HG03045 (cell line): ENCODE measurements at regions not wholly inside any gene's neighbourhood (a gene's known extent, or its start where the extent isn't known, plus 50 kb on each side); places are given as distances from the start of the nearest gene placed in this dataset.
"Not testable (repeated sequence)": the region's sequence is repeated elsewhere in the genome, so short reads cannot be mapped to it uniquely, and the experiment has no call there.

Experiments
- ATAC-seq: cut with Tn5 transposase; IDR thresholded peaks from one replicate; pipeline ENCODE4 v1.9.1; 2021; ENCODE audit warnings: mild to moderate bottlenecking, moderate library complexity; ENCODE audit not compliant: unreplicated experiment

DNA sequence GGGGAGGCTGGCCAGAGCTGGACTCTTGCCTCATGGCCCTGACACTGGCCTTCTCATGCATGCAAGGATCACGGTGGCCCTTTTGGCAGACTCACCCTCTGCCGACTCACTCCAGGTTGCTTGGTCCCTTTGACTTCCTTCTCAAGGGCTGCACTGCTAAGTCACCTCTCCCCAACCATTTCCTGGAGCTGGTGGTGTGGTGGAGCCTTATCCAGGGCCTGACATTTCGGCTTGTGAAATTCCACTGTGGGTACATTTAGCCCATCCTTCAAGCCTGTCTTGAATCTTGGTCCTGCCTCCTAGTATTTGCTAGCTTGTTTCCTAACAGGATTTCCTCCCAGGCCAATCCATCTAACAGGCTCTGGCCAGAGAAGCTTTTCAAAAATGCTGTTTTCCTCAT, 52.6 kb upstream of the JUN start:
- ATAC-seq = no peak

DNA sequence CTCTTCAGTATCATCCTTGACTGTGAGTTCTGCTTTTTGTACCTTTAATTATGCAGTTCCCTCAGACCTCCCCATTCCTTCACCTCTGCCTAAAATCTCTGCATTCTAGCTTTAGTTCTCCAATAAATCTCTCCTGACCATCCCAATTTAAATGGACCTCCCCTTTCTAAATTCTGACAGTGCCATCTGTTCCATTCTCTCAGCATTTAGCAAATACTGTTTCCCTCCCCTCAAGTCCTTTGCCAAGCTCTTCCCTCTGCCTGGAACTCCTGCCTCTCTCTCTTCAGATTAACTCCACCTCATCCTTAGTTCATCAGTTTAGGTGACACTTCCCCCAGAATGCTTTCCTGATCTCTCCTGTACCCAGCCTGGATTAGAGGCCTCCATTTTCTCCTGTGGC, 54.0 kb upstream of the JUN start:
- no peak for ATAC-seq

- ATAC-seq = no peak
Observed at GRCh38 chr1:58839147-58839795, 55.4 kb upstream of the JUN start.

- no peak for ATAC-seq
Observed at GRCh38 chr1:58839846-58840835, 56.3 kb upstream of the JUN start.

- no peak for ATAC-seq
Observed at GRCh38 chr1:58841455-58841854, 57.6 kb upstream of the JUN start.

- ATAC-seq = no peak
Observed at GRCh38 chr1:58842941-58843340, 59.1 kb upstream of the JUN start.

- no peak for ATAC-seq
Observed at GRCh38 chr1:58844176-58844575, 60.3 kb upstream of the JUN start.

- ATAC-seq = no peak
Observed at GRCh38 chr1:58845942-58846341, 62.1 kb upstream of the JUN start.

GRCh38 chr1:58848818-58849411, 65.1 kb upstream of the JUN start:
- ATAC-seq = no peak

GRCh38 chr1:58849551-58849950, 65.7 kb upstream of the JUN start:
- ATAC-seq = no peak

DNA sequence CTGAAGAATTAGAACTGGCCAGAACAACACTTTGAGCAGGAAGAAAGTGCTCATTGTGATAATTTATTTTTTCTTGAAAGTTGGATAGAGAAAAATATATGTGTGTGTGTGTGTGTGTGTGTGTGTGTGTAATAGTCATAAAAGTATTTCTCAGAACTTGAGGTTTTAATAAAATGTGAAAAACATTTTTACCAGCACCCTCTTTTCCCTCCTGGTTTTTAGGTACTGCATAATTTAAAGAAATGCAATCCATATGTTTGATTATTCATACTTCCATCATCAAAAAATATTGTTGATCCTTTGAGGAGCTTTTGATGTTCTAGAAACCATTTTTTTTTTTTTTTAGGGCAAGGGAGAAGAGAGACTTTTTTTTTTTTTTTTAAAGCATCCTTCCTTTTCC, 66.8 kb upstream of the JUN start:
- no peak for ATAC-seq

GRCh38 chr1:58852731-58853485, 69.1 kb upstream of the JUN start:
- ATAC-seq = no peak

GRCh38 chr1:58854576-58854975, 70.7 kb upstream of the JUN start:
- ATAC-seq = no peak

- no peak for ATAC-seq
Observed at GRCh38 chr1:58855274-58856165, 71.7 kb upstream of the JUN start.

DNA sequence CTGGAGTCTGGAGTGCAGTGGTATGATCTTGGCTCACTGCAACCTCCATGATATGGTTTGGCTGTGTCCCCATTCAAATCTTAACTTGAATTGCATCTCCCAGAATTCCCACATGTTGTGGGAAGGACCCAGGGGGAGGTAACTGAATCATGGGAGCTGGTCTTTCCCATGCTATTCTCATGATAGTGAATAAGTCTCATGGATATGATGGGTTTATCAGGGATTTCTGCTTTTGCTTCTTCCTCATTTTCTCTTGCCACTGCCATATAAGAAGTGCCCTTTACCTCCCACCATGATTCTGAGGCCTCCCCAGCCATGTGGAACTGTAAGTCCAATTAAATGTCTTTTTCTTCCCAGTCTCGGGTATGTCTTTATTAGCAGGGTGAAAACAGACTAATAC, 72.4 kb upstream of the JUN start:
- not testable (repeated sequence) for ATAC-seq

DNA sequence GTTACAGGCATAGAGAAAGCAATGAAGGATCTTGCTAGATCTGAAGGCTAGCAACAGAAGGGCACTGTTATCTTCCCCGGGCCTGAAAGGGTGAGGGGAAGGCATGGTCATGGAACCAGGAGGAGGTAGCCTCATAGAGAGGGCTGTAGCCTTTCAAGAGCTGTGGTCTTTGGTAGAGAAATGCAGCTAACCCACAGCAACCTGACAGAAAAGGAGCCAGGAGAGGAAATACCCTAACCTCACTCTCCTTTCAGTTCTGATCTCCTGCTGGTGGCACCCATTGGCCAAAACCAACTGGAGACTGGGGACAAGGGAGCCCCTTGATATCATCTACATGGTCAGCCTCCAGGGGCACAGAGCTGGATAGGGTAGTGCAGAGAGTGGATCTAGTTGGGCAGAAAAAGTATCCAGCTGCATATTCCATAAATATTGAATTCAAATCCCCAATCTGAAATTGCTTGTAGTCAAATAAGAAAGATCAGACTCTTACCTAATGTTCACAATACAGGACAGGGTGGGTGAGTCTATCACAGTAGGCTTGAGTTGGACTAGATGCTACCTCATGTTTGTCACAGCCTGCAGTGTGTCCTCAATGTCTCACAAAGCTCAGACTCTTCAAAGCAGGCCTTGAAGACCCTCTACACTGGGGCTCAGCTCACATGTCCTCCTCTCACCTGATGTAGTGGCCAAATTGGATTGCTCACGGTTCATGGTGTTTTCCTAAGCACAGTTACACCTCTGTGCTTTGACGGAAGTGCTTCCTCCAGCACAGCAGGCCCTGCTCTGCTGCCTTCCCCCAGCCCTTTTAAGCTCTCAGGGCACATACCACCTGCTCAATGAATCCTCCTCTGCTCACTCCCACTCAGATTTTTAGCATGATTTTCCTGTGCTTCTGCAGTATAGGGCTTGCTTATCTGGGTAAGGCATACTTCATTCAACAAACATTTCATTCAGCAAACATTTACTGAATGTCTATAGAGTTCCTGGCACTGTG, 74.1 kb upstream of the JUN start:
- ATAC-seq = peak; percentile 83

DNA sequence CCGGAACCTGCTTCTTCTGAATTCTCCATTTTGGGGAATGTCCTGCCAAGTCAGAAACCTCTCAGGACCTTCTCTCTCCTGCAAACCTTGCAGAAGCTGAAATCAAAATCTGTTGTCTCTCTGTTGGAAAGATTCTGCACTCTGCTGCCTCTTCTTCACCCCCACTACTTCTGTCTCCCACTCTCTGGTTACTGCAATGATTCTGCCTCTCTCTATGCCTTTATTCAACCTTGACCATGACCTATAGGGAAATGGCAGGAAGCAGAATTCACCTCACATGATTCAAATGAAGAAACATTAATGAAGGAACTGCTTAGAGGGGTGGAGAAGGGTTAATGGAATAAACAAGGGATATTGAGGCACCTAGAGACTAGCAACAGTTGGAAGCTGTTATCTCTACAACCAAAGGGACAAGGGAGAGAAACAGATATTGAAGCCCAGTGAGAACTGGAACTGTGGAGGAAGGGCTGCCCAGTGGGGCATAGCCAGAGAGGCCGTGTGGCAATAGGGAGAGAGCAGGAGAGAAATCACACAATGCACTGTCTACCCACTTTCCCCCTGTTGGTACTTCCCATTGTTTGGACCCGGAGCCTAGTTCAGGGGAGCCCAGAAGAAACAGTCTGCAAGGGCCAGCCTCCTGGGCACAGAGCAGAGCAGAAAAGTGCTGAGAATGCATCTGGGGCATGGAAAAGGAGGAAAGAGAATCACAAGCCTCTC, 76.1 kb upstream of the JUN start:
- ATAC-seq = no peak

GRCh38 chr1:58861076-58861475, 77.2 kb upstream of the JUN start:
- no peak for ATAC-seq
